ENCODE measurements at regions not wholly inside any gene's neighbourhood (a gene's known extent, or its start where the extent isn't known, plus 50 kb on each side); places are given as distances from the start of the nearest gene placed in this dataset.

- dilution Hi-C loops (cut with HindIII; ENCODE audit: low sequenced_read_pairs, unreplicated experiment) = no loop called here
These were observed 450.4 kb upstream of the TCF4 start for GRCh38 chr18:56038171-56039030.

More at GRCh38 chr18:56038171-56039030, 450.4 kb upstream of the TCF4 start:
- H2BK15ac ChIP-seq (ENCODE audit: low read depth, low read length) = no peak overlapping the region
- no peak overlapping the region for H4K5ac ChIP-seq (ENCODE audit: low read depth, low read length)
- TF ChIP-seq CHD1 (IDR thresholded peaks at IDR 0.05; ENCODE audit: low read depth, low read length) (no peak), POLR2A (IDR thresholded peaks at IDR 0.05; ENCODE audit: low read depth, low read length) (no peak), CEBPB (IDR thresholded peaks at IDR 0.05; ENCODE audit: low read depth, low read length) (no peak), RCOR1 (IDR thresholded peaks at IDR 0.05; ENCODE audit: insufficient replicate concordance, low read length) (no peak), FOS (IDR thresholded peaks at IDR 0.05; ENCODE audit: low read depth, low read length) (no peak), BHLHE40 (IDR thresholded peaks at IDR 0.05; ENCODE audit: low read depth, low read length) (no peak), RFX5 (IDR thresholded peaks at IDR 0.05; ENCODE audit: low read depth, low read length) (no peak), USF2 (IDR thresholded peaks at IDR 0.05; ENCODE audit: low read depth, low read length) (no peak), ELK1 (IDR thresholded peaks at IDR 0.05; ENCODE audit: borderline replicate concordance, low read depth, low read length) (no peak), SMC3 (IDR thresholded peaks at IDR 0.05; ENCODE audit: low read depth, low read length) (no peak), NFE2L2 (IDR thresholded peaks at IDR 0.05; ENCODE audit: low read depth, low read length) (no peak), CTCF (conservative IDR thresholded peaks at IDR 0.05; ENCODE audit: low read depth, low read length) (no peak), MXI1 (IDR thresholded peaks at IDR 0.05; ENCODE audit: borderline replicate concordance, low read depth, low read length) (no peak)
- no peak overlapping the region for H3K18ac ChIP-seq (ENCODE audit: low read depth, low read length)
- H3K4me2 ChIP-seq (ENCODE audit: low read depth, low read length) = no peak overlapping the region
- DNase-seq (no peak), ATAC-seq (ENCODE audit: low read depth) (no peak)
- no TSS peak for BruUV-seq (replicated peaks)
- intact Hi-C loops (cut with micrococcal nuclease) = no loop called here
- H3K9me1 ChIP-seq (ENCODE audit: insufficient read depth, low read length) = no peaks in the 10 kb centered on the region
- H2AK5ac ChIP-seq (ENCODE audit: low read depth, low read length) = no peak overlapping the region
- H4K8ac ChIP-seq (ENCODE audit: low read depth in 2 of 2, low read length in 2 of 2) = no peak overlapping the region
- H2BK5ac ChIP-seq (ENCODE audit: low read depth, low read length, poor library complexity, severe bottlenecking) = no peak overlapping the region
- H3K56ac ChIP-seq (ENCODE audit: extremely low read depth, insufficient read depth, low read length) = no peak overlapping the region
- H4K91ac ChIP-seq (ENCODE audit: insufficient read depth, low read depth, low read length) = no peak overlapping the region
- H4K20me1 ChIP-seq (ENCODE audit: insufficient read depth, low read length) = no peaks in the 10 kb centered on the region
- ChIA-PET CTCF (no interaction called here), POLR2A (ENCODE audit: unreplicated experiment) (no interaction called here)
- H3K9ac ChIP-seq (ENCODE audit: low read depth, low read length) = no peak overlapping the region
- H3K4me3 ChIP-seq (ENCODE audit: insufficient read depth, low read depth, low read length) = no peak overlapping the region
- in situ Hi-C loops (cut with MboI; ENCODE audit: low sequenced_read_pairs) = no loop called here
- WGBS, 2 experiments (ENCODE audit: extremely low coverage in 2 of 2, insufficient read length in 1 of 2) = 48% methylated on average over 3 of the region's 8 CpGs; no CpG with 5 or more reads in 1 of the 2 experiments
- H3K79me1 ChIP-seq (ENCODE audit: low read depth in 1 of 2, low read length in 2 of 2) = no peaks in the 10 kb centered on the region
- no peaks in the 10 kb centered on the region for H3K4me1 ChIP-seq (ENCODE audit: control insufficient read depth, insufficient read depth, low read length)
- no peak overlapping the region for H3K14ac ChIP-seq (replicated peaks; ENCODE audit: low read depth, low read length)
- H2AFZ ChIP-seq (replicated peaks; ENCODE audit: low read length, poor library complexity) = no peak overlapping the region
- H3K23ac ChIP-seq (ENCODE audit: low read depth, low read length) = no peak overlapping the region
- no peak overlapping the region for H2BK20ac ChIP-seq (ENCODE audit: low read depth, low read length)
- no peaks in the 10 kb centered on the region for H3K27me3 ChIP-seq (ENCODE audit: control insufficient read depth, insufficient read depth, low read length)
- no peak overlapping the region for H3K4ac ChIP-seq (ENCODE audit: low read depth, low read length)
- no peak overlapping the region for H2AK9ac ChIP-seq (replicated peaks; ENCODE audit: low read depth, low read length, poor library complexity)
- peaks cover 1% of the 10 kb centered on the region; the same call in 1 of the 2 replicates for H3K9me3 ChIP-seq (ENCODE audit: control insufficient read depth, insufficient read depth, low read length)
- no peak overlapping the region for H2BK120ac ChIP-seq (ENCODE audit: low read depth, low read length)
- H3K36me3 ChIP-seq (ENCODE audit: control insufficient read depth, insufficient read depth, low read length) = no peaks in the 10 kb centered on the region
- H3K27ac ChIP-seq (ENCODE audit: insufficient read depth, low read length) = no peak overlapping the region

Data from IMR-90 (cell line).